B cell (primary cell): ENCODE measurements at regions not wholly inside any gene's neighbourhood (a gene's known extent, or its start where the extent isn't known, plus 50 kb on each side); places are given as distances from the start of the nearest gene placed in this dataset.
"Not testable (repeated sequence)": the region's sequence is repeated elsewhere in the genome, so short reads cannot be mapped to it uniquely, and the experiment has no call there.

Experiments
- ATAC-seq: fragments of 200-7000 bp; cut with Tn5 transposase; one replicate; pipeline ENCODE4 v1.10.0; 2021; ENCODE audit warnings: low read depth, mild to moderate bottlenecking, moderate number of reproducible peaks, moderate library complexity
- CTCF ChIA-PET: fragments of 350-600 bp; sonication (Branson Sonifier 250); formaldehyde crosslinking; loops from one replicate; lab custom pipeline; 2021; ENCODE audit warnings: antibody characterized with exemption, inconsistent platforms; lab: Charles Lee
- POLR2A ChIA-PET: fragments of 350-600 bp; sonication (Branson Sonifier 250); formaldehyde crosslinking; loops from one replicate; lab custom pipeline; 2021; ENCODE audit warnings: antibody characterized with exemption; lab: Charles Lee
- DNase-seq: peaks from one replicate; pipeline ENCODE4 v3.0.0; 2013
- H2AFZ ChIP-seq: 2 replicates; pipeline ENCODE4 v1.6.1; 2012; ENCODE audit warnings: mild to moderate bottlenecking, low read depth, low read length; ENCODE audit not compliant: insufficient read depth, poor library complexity, severe bottlenecking
- H3K27ac ChIP-seq, 2 donors: 1 replicate in 1 of 2; 2 replicates in 1 of 2; pipeline ENCODE4 v1.5.1; 2012 to 2013; ENCODE audit warnings: low read length in 2 of 2, mild to moderate bottlenecking in 2 of 2, moderate library complexity in 1 of 2
- H3K27me3 ChIP-seq, 4 experiments: fragments of 200-600 bp in 1 of 4; sonication (generic) in 1 of 4; replicated peaks in 1 of 4; 1 replicate in 2 of 4; 2 replicates in 2 of 4; pipeline versions ENCODE4 v1.6.1 to v1.7.0; 2013 to 2016; ENCODE audit warnings: low read length in 3 of 4, mild to moderate bottlenecking in 2 of 4, mixed read lengths in 1 of 4, moderate library complexity in 1 of 4; ENCODE audit not compliant: insufficient read depth in 4 of 4, control insufficient read depth in 3 of 4; ENCODE audit errors: control extremely low read depth in 1 of 4
- H3K36me3 ChIP-seq, 2 experiments: replicated peaks in 1 of 2; 1 replicate in 1 of 2; 2 replicates in 1 of 2; pipeline versions ENCODE4 v1.6.1 to v1.7.1; 2013; ENCODE audit warnings: low read length in 1 of 2; ENCODE audit not compliant: insufficient read depth in 2 of 2, control insufficient read depth in 1 of 2; ENCODE audit errors: control extremely low read depth in 1 of 2, extremely low read depth in 1 of 2
- H3K4me1 ChIP-seq, 2 donors: fragments of 200-600 bp in 1 of 2; sonication (generic) in 1 of 2; 1 replicate in 1 of 2; 2 replicates in 1 of 2; pipeline versions ENCODE4 v1.5.1 to v1.6.1; 2013 to 2017; ENCODE audit warnings: low read length in 2 of 2; ENCODE audit not compliant: control insufficient read depth in 2 of 2, insufficient read depth in 2 of 2
- H3K4me2 ChIP-seq: replicated peaks from 2 replicates; pipeline ENCODE3; 2012; ENCODE audit warnings: mild to moderate bottlenecking, low read depth, low read length; ENCODE audit not compliant: poor library complexity, severe bottlenecking
- H3K4me3 ChIP-seq, 5 experiments: fragments of 200-600 bp in 1 of 5; sonication (generic) in 1 of 5; 1 replicate in 3 of 5; 2 replicates in 2 of 5; pipeline versions ENCODE4 v1.5.1 to v1.7.0; 2011 to 2016; ENCODE audit warnings: low read length in 4 of 5, mild to moderate bottlenecking in 4 of 5, low read depth in 2 of 5, control low read depth in 1 of 5, moderate library complexity in 1 of 5; ENCODE audit not compliant: insufficient read depth in 1 of 5; ENCODE audit errors: control extremely low read depth in 1 of 5, extremely low read depth in 1 of 5
- H3K79me2 ChIP-seq: fragments of 200-600 bp; sonication (generic); one replicate; pipeline ENCODE4 v1.6.0; 2016; ENCODE audit warnings: low read length; ENCODE audit not compliant: control insufficient read depth, insufficient read depth
- H3K9ac ChIP-seq: fragments of 200-600 bp; sonication (generic); 2 replicates; pipeline ENCODE4 v1.6.1; 2017; ENCODE audit warnings: mild to moderate bottlenecking, low read length, moderate library complexity
- H3K9me3 ChIP-seq, 3 donors: one replicate each; pipeline versions ENCODE4 v1.6.1 to v1.7.1; 2013; ENCODE audit warnings: low read length in 2 of 3; ENCODE audit not compliant: control insufficient read depth in 2 of 3, insufficient read depth in 1 of 3; ENCODE audit errors: control extremely low read depth in 1 of 3
- H4K20me1 ChIP-seq: 2 replicates; pipeline ENCODE4 v1.6.0; 2012; ENCODE audit warnings: mild to moderate bottlenecking, low read length; ENCODE audit not compliant: insufficient read depth, control insufficient read depth, poor library complexity, severe bottlenecking
- H3K27ac Mint-ChIP-seq: one replicate; pipeline ENCODE4 v1.8.0; 2021; ENCODE audit warnings: mixed read lengths
- H3K27me3 Mint-ChIP-seq: one replicate; pipeline ENCODE4 v1.8.0; 2021; ENCODE audit warnings: mixed read lengths
- H3K4me1 Mint-ChIP-seq: one replicate; pipeline ENCODE4 v1.8.0; 2021; ENCODE audit warnings: mixed read lengths
- H3K4me3 Mint-ChIP-seq: one replicate; pipeline ENCODE4 v1.8.0; 2021; ENCODE audit warnings: mixed read lengths
- H3K9me3 Mint-ChIP-seq: one replicate; pipeline ENCODE4 v1.8.0; 2022; ENCODE audit warnings: mixed read lengths; ENCODE audit not compliant: insufficient read depth
- EZH2 ChIP-seq: IDR thresholded peaks from 2 replicates; pipeline ENCODE4 v1.6.1; 2012; ENCODE audit warnings: borderline replicate concordance, low read depth, mild to moderate bottlenecking, moderate library complexity, low read length; ENCODE audit not compliant: insufficient read depth, poor library complexity, severe bottlenecking
- WGBS: methylation state at CpG from one replicate; pipeline ENCODE4 v1.1.5; 2013; ENCODE audit warnings: missing lambda C conversion rate; ENCODE audit not compliant: insufficient coverage; 5-methylcytosine and 5-hydroxymethylcytosine counted together
- intact Hi-C: fragments of 100-400 bp; cut with micrococcal nuclease; formaldehyde crosslinking; loops from one replicate; pipeline ENCODE4 v1.10.0; 2022

DNA sequence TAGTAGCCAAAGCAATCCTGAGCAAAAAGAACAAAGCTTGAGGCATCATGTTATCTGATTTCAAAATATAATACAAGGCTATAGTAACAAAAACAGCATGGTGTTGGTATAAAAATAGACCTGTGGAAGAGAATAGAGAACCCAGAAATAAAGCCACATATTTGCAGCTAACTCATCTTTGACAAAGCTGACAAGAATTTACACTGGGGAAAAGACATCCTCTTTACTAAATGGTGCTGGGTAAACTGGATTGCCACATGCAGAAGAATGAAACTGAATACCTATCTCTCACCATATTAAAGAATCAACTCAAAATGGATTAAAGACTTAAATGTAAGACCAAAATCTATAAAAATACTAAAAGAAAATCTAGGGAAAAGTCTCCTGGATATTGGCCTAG, 59.5 kb upstream of the CD55 start:
- Histone ChIP-seq H3K4me3 (no peak overlapping the region), H3K27me3 (no peaks in the 10 kb centered on the region), H3K27ac (no peak overlapping the region), H4K20me1 (no peaks in the 10 kb centered on the region), H3K9ac (no peak overlapping the region), H3K4me1 (peaks cover 10 to 12% of the 10 kb centered on the region in 2 donors), H3K9me3 (no peaks in the 10 kb centered on the region), H3K4me2 (no peak overlapping the region), H2AFZ (no peak overlapping the region), H3K36me3 (no peaks in the 10 kb centered on the region), H3K79me2 (no peaks in the 10 kb centered on the region)
- ChIA-PET POLR2A (no interaction called here), CTCF (no interaction called here)
- intact Hi-C loops: no loop called here
- DNase-seq: no peak
- no peak for TF ChIP-seq EZH2
- H3K4me3 Mint-ChIP-seq: no peak overlapping the region
- no peak overlapping the region for H3K27ac Mint-ChIP-seq
- H3K4me1 Mint-ChIP-seq: peaks cover 20% of the 10 kb centered on the region
- no peaks in the 10 kb centered on the region for H3K27me3 Mint-ChIP-seq
- no peaks in the 10 kb centered on the region for H3K9me3 Mint-ChIP-seq
- no peak for ATAC-seq

GRCh38 chr1:207262891-207263290, 58.6 kb upstream of the CD55 start:
- H3K4me3 ChIP-seq, H2AFZ ChIP-seq, H3K4me3 Mint-ChIP-seq, H3K9me3 Mint-ChIP-seq, H3K79me2 ChIP-seq, H3K27me3 Mint-ChIP-seq, H3K27ac Mint-ChIP-seq, intact Hi-C loops, H3K4me2 ChIP-seq, H3K9ac ChIP-seq, H4K20me1 ChIP-seq, H3K9me3 ChIP-seq, H3K36me3 ChIP-seq, H3K27me3 ChIP-seq, H3K27ac ChIP-seq: not testable (repeated sequence)
- ChIA-PET POLR2A (interaction anchor here (0.7 kb wide), 1 partner anchor 18 kb away, joined by 3 read pairs; no protein-coding TSS in a partner anchor), CTCF (interaction anchor here (0.7 kb wide), 2 partner anchors 15 to 1402 kb away, joined by 3 to 5 read pairs; no protein-coding TSS in a partner anchor)
- DNase-seq (peak; percentile 35), ATAC-seq (peak; percentile 80)
- peaks cover 10 to 12% of the 10 kb centered on the region in 2 donors for H3K4me1 ChIP-seq
- H3K4me1 Mint-ChIP-seq: peaks cover 22% of the 10 kb centered on the region
- WGBS: no CpG with 5 or more reads among the region's 3 CpGs
